PC-3 (cell line): ENCODE measurements at regions not wholly inside any gene's neighbourhood (a gene's known extent, or its start where the extent isn't known, plus 50 kb on each side); places are given as distances from the start of the nearest gene placed in this dataset.

Experiments used
- ATAC-seq: fragments of 200-7000 bp; cut with Tn5 transposase; 2 replicates; pipeline ENCODE4 v1.9.1; 2020; ENCODE audit warnings: mild to moderate bottlenecking, moderate library complexity
- BruUV-seq: library from RNA; stranded (reverse); fragments of 400-500 nt; replicated peaks from 2 replicates; lab custom pipeline; 2021; lab: Mats Ljungman, UMichigan
- CTCF ChIA-PET: fragments of 300-600 bp; sonication (Branson Sonifier 250); formaldehyde crosslinking; loops from one replicate; lab custom pipeline; 2022; ENCODE audit warnings: antibody characterized with exemption; lab: Charles Lee
- POLR2A ChIA-PET: fragments of 300-600 bp; sonication (Branson Sonifier 250); formaldehyde crosslinking; loops from one replicate; lab custom pipeline; 2022; ENCODE audit warnings: antibody characterized with exemption; ENCODE audit not compliant: unreplicated experiment; lab: Charles Lee
- DNase-seq: peaks from one replicate; pipeline ENCODE4 v3.0.0-alpha.2; 2015
- H2AFZ ChIP-seq: fragments of 300-600 bp; sonication (generic); 2 replicates; pipeline ENCODE4 v1.6.0; 2016; ENCODE audit warnings: antibody characterized with exemption, low read length
- H3F3A ChIP-seq: fragments of 300-600 bp; sonication (generic); one replicate; pipeline ENCODE4 v1.6.0; 2017; ENCODE audit warnings: antibody characterized with exemption, low read length, control low read depth, mild to moderate bottlenecking; ENCODE audit not compliant: unreplicated experiment
- H3K27ac ChIP-seq: fragments of 300-600 bp; sonication (generic); 2 replicates; pipeline ENCODE4 v1.5.1; 2016; ENCODE audit warnings: mild to moderate bottlenecking, low read length
- H3K27me3 ChIP-seq: fragments of 300-600 bp; sonication (generic); 2 replicates; pipeline ENCODE4 v1.6.1; 2016; ENCODE audit warnings: low read length, mixed read lengths
- H3K36me3 ChIP-seq: fragments of 300-600 bp; sonication (generic); 2 replicates; pipeline ENCODE4 v1.6.1; 2016; ENCODE audit warnings: low read depth, mixed run types, low read length, mixed read lengths
- H3K4me1 ChIP-seq: fragments of 300-600 bp; sonication (generic); 2 replicates; pipeline ENCODE4 v1.5.1; 2016; ENCODE audit warnings: low read length; ENCODE audit not compliant: insufficient read depth
- H3K4me2 ChIP-seq: fragments of 300-600 bp; sonication (generic); 2 replicates; pipeline ENCODE4 v1.6.0; 2016; ENCODE audit warnings: low read length
- H3K4me3 ChIP-seq: fragments of 300-600 bp; sonication (generic); 2 replicates; pipeline ENCODE4 v1.5.1; 2016; ENCODE audit warnings: mild to moderate bottlenecking, low read length, mixed read lengths
- H3K79me2 ChIP-seq: fragments of 300-600 bp; sonication (generic); 2 replicates; pipeline ENCODE4 v1.6.1; 2017; ENCODE audit warnings: low read length, mixed read lengths
- H3K9ac ChIP-seq: fragments of 300-600 bp; sonication (generic); 2 replicates; pipeline ENCODE4 v1.6.0; 2016; ENCODE audit warnings: mild to moderate bottlenecking, low read length
- H3K9me2 ChIP-seq: fragments of 300-600 bp; sonication (generic); replicated peaks from 2 replicates; pipeline ENCODE4 v1.6.1; 2016; ENCODE audit warnings: mixed run types, low read length, mixed read lengths
- H3K9me3 ChIP-seq: fragments of 300-600 bp; sonication (generic); 2 replicates; pipeline ENCODE4 v1.6.1; 2016; ENCODE audit warnings: low read length, mixed read lengths
- H4K20me1 ChIP-seq: fragments of 300-600 bp; sonication (generic); 2 replicates; pipeline ENCODE4 v1.6.1; 2016; ENCODE audit warnings: low read length, mixed read lengths
- CTCF ChIP-seq: fragments of 300-600 bp; sonication (generic); conservative IDR thresholded peaks from 2 replicates; pipeline ENCODE4 v1.5.1; 2017; ENCODE audit warnings: antibody characterized with exemption, low read depth, mild to moderate bottlenecking, low read length
- EZH2 ChIP-seq: fragments of 300-600 bp; sonication (generic); IDR thresholded peaks from one replicate; pipeline ENCODE4 v1.6.1; 2017; ENCODE audit warnings: antibody characterized with exemption, mild to moderate bottlenecking, low read length; ENCODE audit not compliant: unreplicated experiment
- EZH2phosphoT487 ChIP-seq: fragments of 300-600 bp; sonication (generic); IDR thresholded peaks from 2 replicates; pipeline ENCODE4 v1.6.1; 2018; ENCODE audit warnings: mild to moderate bottlenecking, antibody characterized with exemption, low read length, borderline replicate concordance
- intact Hi-C: fragments of 100-400 bp; cut with micrococcal nuclease; formaldehyde crosslinking; loops from 2 replicates; pipeline ENCODE4 v1.9.0; 2023

GRCh38 chr10:120138689-120139088, 246.2 kb downstream of the SEC23IP start:
- POLR2A ChIA-PET: no interaction called here
- DNase-seq (no peak), ATAC-seq (no peak)
- no peak for TF ChIP-seq EZH2
- no peak for TF ChIP-seq EZH2phosphoT487
- no peaks in the 10 kb centered on the region for H3K79me2 ChIP-seq
- H3K4me3 ChIP-seq: no peak overlapping the region
- no peaks in the 10 kb centered on the region for H3K9me3 ChIP-seq
- no peaks in the 10 kb centered on the region for H3K4me1 ChIP-seq
- no peaks in the 10 kb centered on the region for H3K36me3 ChIP-seq
- no TSS peak for BruUV-seq
- H3K27ac ChIP-seq: no peak overlapping the region
- H4K20me1 ChIP-seq: no peaks in the 10 kb centered on the region
- no peak overlapping the region for H2AFZ ChIP-seq
- H3F3A ChIP-seq: no peaks in the 10 kb centered on the region
- no peak overlapping the region for H3K4me2 ChIP-seq
- CTCF ChIA-PET: no interaction called here
- no peak overlapping the region for H3K9ac ChIP-seq
- peaks cover 19% of the 10 kb centered on the region for H3K27me3 ChIP-seq
- intact Hi-C loops: no loop called here
- no peaks in the 10 kb centered on the region for H3K9me2 ChIP-seq

DNA sequence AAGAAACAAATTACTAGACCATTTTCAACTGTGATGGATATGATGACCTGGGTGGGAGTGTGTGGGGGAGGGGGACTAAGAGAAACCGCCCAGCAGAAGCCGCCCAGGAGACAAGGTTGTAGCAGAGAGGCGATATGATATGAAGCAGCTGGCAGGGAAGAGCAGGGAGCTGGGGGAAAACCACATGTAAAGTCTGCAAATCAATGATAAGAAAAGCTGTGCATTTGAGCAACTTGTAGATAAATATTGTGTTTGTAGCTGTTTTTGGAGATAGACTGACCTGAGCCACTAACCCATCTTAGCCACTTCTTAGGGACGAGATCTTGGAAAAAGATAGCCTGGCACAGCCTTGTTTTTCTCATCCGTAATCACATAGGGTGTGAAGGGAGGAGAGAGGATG, 252.6 kb downstream of the SEC23IP start:
- Histone ChIP-seq H3K36me3 (no peaks in the 10 kb centered on the region), H3K9me2 (no peaks in the 10 kb centered on the region), H3K9ac (no peak overlapping the region), H2AFZ (no peak overlapping the region), H3F3A (no peaks in the 10 kb centered on the region), H3K27ac (no peak overlapping the region), H3K4me1 (no peaks in the 10 kb centered on the region), H3K79me2 (no peaks in the 10 kb centered on the region), H4K20me1 (no peaks in the 10 kb centered on the region), H3K4me2 (no peak overlapping the region), H3K27me3 (peaks cover 27% of the 10 kb centered on the region), H3K4me3 (no peak overlapping the region), H3K9me3 (no peaks in the 10 kb centered on the region)
- TF ChIP-seq EZH2 (no peak), CTCF (no peak), EZH2phosphoT487 (no peak)
- no TSS peak for BruUV-seq
- ChIA-PET POLR2A (no interaction called here), CTCF (no interaction called here)
- intact Hi-C loops: no loop called here
- no peak for ATAC-seq
- DNase-seq: no peak

GRCh38 chr10:120156614-120157274, 264.2 kb downstream of the SEC23IP start:
- Histone ChIP-seq H3K36me3 (no peaks in the 10 kb centered on the region), H4K20me1 (no peaks in the 10 kb centered on the region), H3K4me2 (no peak overlapping the region), H3K9ac (no peak overlapping the region), H3K4me1 (no peaks in the 10 kb centered on the region), H3K9me2 (no peaks in the 10 kb centered on the region), H3K4me3 (no peak overlapping the region), H3F3A (no peaks in the 10 kb centered on the region), H3K9me3 (no peaks in the 10 kb centered on the region), H2AFZ (no peak overlapping the region), H3K79me2 (no peaks in the 10 kb centered on the region), H3K27ac (no peak overlapping the region), H3K27me3 (peaks cover 5% of the 10 kb centered on the region; the same call in 1 of the 2 replicates)
- intact Hi-C loops: no loop called here
- TF ChIP-seq EZH2 (no peak), EZH2phosphoT487 (no peak), CTCF (no peak)
- POLR2A ChIA-PET: no interaction called here
- ATAC-seq: no peak
- DNase-seq: no peak
- BruUV-seq: no TSS peak
- CTCF ChIA-PET: no interaction called here
